Activated effector memory CD4-positive, alpha-beta T cell treated with anti-CD3 and anti-CD28 coated beads, Interleukin-2, amount 50 U/mL, for 16 hours (primary cell): ENCODE measurements at regions not wholly inside any gene's neighbourhood (a gene's known extent, or its start where the extent isn't known, plus 50 kb on each side); places are given as distances from the start of the nearest gene placed in this dataset.
"Not testable (repeated sequence)": the region's sequence is repeated elsewhere in the genome, so short reads cannot be mapped to it uniquely, and the experiment has no call there.

ENCODE experiments used
- DNase-seq: peaks from one replicate; pipeline ENCODE4 v3.0.0-alpha.2; 2020

- no peak for DNase-seq
These were observed 74.7 kb downstream of the BUD13 start for GRCh38 chr11:116698080-116698479.

DNA sequence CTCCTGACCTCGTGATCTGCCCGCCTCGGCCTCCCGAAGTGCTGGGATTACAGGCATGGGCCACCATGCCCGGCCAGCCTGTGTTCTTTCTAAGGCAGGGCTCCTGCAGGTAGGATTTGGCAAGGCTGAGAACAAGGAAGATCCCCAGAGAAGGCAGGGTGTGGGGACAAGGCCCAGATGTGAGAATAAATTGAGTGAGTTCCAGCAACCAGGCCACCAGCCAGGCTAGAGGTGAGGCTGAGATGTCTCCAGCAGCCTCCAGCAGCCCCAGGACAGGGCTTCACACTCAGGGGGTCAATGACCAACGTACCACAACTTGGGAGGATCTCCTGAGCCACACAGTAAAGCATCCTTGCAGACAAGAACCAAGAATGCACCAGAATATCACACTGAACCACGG is 75.1 kb downstream of the BUD13 start:
- no peak for DNase-seq

DNA sequence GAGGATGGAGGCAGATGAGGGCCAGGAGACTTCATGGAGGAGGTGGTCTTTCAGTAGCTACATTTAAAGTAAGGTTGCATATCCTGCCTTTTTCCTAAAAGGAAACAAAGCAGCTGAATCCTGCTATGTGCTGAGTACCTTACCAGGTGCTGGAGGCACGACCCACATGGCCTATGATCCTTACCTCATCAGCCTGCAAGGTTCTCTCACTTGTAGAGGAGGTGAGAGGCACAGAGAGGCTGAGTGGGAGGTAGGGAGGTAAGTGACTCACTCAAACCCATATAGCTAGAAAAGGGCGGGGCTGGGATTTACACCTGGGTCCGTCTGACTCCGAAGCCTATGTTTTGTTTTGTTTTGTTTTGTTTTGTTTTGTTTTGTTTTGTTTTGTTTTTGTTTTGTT is 75.8 kb downstream of the BUD13 start:
- DNase-seq, result no peak

GRCh38 chr11:116696381-116696941 is 76.3 kb downstream of the BUD13 start:
- no peak for DNase-seq

- no peak for DNase-seq
These were observed 77.0 kb downstream of the BUD13 start for GRCh38 chr11:116695657-116696254.

GRCh38 chr11:116694815-116695590 is 77.8 kb downstream of the BUD13 start:
- DNase-seq, result no peak

DNA sequence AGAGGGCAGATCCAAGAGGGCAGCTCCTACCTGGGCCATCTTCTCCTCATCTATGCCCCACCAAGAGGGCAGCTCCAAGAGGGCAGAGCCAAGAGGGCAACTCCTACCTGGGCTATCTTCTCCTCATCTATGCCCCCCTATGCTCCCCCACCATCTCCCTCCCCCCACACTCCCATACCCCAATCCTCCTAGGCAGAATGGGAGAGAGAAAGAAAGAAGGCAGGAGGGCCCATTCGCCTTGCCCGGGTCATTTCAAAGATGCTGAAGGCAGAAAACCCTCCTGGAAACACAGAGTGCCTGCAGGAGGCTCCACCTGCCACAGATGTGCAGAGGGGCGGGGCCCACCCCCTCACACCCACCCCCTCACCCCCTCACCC is 78.5 kb downstream of the BUD13 start:
- DNase-seq, result no peak

DNA sequence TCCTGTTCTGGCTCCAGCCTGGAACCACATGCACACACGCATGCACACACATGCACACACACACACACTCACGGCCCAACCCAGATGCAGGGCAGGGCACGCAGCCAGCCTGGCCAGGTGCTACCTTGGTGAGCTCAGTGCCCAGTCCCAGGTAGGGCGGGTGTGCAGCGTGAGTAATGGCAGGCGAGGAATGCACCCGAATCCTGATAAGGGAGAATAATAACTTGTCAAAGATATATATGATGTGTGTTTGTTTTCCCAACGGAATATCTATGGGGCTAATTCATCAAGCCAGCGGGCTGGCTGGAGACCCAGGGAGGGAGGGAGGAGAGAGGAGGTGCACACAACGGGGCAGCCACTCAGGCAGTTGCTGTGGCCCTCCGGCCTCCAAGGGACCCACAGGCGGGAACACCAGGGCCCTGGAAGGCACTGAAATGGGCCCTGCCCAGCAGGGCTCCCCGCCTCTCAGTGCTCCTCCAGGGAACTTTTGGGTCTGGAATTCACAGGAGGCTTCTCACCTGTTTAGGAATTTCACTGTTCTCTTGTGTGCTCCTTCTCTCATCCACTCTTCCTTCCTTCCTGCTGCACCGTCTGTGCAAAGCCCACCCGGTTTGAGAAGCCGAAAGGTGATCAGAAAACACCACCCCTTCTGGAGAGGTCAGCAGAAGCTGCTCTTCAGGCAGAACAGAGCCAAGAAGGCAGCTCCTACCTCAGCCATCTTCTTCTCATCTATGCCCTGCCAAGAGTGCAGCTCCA is 79.0 kb downstream of the BUD13 start:
- no peak for DNase-seq

DNA sequence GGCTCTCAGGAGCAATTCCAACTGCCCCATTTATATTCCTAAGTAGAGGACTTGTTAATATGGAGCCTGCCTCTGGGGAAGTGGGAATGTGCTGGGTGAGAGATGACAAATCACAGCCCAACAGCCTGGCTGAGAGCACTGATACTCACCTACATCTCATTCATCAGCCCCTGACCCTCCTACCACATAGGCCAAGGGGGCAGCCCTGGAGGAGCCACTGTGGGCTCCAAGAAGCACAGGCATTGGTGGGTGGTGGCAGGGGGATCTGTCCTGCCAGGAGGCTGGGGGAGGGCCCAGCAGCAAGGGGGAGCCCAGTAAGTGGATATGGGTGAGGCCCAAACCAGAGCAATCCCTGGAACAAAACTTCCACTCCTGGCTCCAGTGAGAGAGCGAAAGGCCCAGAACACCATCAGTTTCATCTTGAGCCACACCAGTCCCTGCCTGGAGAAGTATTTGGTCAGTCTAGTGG is 79.7 kb downstream of the BUD13 start:
- no peak for DNase-seq

DNA sequence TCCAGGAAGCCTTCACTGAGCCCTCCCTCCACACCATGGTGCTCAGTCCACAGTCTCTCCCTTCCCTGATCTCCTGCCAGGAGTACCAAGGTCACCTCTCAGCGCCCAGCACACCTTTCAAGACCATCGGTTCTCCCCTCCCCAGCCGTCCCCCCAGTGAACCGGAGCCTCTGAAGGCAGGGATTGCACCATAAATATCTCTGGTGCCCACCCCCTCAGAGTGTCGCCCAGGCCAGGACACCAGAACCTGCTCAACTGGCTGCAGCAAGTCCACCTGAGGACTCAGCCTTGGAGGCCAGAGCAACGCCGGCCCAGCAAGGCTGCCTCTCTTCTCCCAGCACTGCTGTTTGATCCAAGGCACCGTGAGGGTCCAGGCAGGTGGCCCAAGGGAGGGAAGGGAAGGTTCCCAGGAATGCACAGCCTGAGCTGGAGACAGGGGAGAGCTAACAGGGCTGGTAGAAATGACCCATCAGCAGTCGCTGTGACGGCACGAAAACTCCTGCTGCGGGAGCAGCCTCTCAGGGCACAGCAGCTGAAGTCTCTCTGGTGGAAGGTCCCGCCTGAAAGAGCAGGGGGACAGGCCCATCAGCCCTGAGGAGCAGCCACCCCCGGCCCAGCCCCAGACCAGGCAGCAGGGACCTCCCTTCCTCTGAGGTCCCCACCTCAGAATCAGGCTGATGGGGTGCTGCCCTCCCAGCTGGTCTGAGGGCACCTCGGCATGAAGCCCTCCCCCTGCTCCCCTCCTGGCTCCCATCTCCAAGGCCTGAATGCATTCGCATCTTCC is 80.3 kb downstream of the BUD13 start:
- DNase-seq, result no peak

DNA sequence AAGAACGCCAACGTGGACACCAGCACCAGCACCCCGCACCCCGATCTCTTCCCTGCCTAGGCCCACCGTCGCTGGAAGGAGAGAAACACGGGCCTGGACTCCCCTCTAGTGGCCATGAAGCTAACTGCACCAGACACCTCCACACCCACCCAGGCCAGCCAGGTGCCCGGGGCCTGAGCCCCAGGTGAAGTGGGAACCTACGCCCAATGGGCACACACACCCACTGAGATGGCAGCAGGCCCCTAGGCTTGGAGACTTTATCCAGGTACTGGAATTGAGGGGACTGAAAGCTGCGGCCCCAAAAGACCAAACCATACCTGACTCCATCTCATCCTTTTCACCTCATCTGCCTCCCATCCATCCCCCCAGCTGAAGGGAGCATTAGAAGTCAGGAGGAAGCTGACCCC is 81.0 kb downstream of the BUD13 start:
- peak; percentile 80 for DNase-seq

- no peak for DNase-seq
These were observed 82.2 kb downstream of the BUD13 start for GRCh38 chr11:116690611-116691010.

GRCh38 chr11:116689413-116690127 is 83.2 kb downstream of the BUD13 start:
- DNase-seq, result no peak

- DNase-seq, result no peak
These were observed 84.6 kb downstream of the BUD13 start for GRCh38 chr11:116688202-116688540.

DNA sequence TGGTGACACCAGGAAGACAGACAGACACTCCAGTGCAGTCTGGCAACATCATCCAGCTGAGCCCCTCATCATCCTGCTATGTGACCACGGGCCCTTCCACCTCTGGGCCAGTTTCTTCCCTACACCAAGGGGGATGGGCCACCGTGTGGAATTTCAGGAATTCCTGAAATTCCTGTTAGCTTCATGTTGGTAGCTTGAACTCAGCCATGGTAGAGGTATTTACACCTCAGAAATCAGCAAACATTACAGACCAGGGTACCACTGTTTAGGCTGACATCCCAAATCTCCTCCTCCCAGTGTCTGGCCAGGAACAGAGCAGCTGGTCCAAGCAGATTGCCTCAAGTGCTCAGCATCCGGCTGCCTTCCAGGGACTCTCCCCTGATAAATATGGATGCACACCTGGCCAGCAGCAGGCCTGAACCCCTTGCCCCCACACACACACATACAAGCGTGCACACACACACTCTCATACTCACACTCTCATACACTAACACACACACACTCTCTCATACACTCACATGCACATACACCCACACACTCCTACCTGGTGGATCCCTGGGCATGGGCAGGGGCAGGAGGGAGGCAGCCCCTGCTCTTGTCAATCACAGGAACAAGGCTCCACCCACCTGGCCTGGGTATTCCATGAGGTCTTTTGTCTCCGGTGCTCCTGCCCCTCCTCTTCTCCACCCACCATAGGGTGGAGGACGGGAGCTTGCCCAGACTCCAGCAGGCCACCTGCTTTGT is 85.2 kb downstream of the BUD13 start:
- no peak for DNase-seq

DNA sequence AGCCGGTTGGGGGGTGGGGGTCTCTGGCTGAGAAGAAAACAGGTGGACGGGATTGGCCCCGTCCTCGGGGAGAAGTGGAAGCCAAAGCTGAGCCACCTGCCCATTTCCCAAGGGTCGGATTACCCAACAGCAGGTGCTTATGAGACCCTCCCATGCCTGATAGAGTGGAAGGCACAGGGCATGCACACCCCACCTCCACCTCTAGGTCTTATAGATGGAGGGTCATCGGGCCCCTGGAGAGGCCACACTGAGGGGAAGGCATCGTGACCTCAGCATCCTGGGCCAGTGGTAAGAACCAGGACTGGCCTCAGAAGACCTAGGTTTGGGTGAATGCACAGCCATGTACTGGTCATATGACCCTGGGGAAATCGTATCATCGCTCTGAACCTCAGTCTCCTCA is 85.9 kb downstream of the BUD13 start:
- no peak for DNase-seq

- no peak for DNase-seq
These were observed 88.8 kb downstream of the BUD13 start for GRCh38 chr11:116683982-116684381.

GRCh38 chr11:116680349-116681125 is 92.2 kb downstream of the BUD13 start:
- DNase-seq, result no peak

- DNase-seq, result no peak
These were observed 93.9 kb downstream of the BUD13 start for GRCh38 chr11:116678887-116679286.

DNA sequence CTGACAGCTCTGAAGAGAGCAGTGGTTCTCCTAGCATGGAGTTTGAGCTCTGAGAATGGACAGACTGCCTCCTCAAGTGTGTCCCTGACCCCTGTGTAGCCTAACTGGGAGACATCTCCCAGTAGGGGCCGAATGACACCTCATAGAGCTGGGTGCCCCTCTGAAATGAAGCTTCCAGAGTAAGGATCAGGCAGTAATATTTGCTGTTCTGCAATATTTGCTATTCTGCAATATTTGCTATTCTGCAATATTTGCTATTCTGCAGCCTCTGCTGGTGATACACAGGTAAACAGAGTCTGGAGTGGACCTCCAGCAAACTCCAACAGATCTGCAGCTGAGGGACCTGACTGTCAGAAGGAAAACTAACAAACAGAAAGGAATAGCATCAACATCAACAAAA is 105.5 kb downstream of the BUD13 start:
- DNase-seq, result not testable (repeated sequence)
